HG02759 (cell line): ENCODE measurements at regions not wholly inside any gene's neighbourhood (a gene's known extent, or its start where the extent isn't known, plus 50 kb on each side); places are given as distances from the start of the nearest gene placed in this dataset.

Experiments
- ATAC-seq: cut with Tn5 transposase; IDR thresholded peaks from one replicate; pipeline ENCODE4 v1.9.1; 2021; ENCODE audit warnings: mild to moderate bottlenecking, moderate library complexity; ENCODE audit not compliant: unreplicated experiment

DNA sequence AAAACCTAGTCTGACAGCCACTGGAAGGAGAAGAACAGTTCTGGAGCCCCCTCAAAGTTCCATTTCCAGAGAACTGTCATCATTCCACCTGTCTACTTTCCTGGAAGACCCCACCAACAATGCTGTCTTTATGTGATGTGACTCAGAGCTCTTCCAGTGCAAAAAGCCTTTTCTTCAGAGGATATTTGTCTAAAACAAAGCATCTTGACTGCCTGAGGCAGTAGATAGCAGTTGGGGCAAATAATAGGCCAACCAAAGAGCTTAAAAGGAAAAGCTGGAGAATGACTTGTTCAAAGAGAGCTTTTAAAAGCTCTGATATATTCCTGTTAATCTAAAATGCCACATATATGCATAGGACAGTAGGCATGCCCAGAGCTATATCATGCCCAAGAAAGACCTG is 62.6 kb downstream of the MIS18A start:
- no peak for ATAC-seq

DNA sequence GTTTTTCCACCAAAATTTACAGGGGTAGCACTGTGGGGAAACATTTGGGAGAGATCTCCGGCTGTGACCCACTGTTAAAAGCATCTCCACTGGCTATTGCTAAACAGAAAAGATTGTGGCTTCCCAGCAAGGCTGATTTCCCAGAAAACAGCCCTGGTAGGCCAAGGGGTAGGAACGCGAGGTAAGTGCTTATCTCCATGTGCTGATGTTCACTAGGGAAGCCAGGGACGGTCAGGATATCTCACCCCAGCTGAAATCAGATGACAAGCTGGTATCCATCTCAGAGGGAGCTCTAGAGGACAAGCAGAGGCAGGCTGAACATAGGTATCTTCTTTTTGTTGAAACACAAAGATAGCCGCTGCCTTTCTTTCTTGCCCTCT is 63.6 kb downstream of the MIS18A start:
- ATAC-seq, result no peak

DNA sequence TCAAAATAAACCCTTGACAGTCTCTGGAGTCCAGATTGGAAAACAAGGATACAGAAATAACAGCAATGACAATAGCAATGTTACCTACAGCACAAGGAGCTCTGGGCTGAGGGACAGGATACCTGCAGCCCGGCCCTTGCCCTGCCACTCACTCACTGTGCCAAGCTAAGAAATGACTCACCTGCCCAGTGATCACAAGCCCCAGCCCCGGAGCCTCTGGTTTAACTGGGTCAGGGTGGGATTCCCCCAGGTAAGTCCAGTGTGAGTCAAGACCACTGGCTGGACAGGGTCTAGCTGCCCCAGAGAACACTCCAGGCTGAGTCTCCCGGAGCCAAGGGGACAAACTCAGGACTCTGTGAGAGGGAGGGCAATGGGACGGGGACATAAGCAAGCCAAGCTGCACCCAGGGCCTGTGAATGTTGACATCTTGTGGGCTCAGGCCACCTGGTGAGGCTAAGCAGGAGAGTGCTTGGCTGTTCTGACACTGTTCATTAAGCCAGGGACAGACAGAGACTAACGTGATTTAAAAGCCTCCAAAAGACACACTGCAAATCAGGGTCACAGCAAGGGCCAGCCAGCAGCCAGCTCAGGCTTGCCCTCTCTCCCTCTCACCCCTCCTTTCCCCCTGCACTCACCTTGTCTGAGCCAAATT is 64.1 kb downstream of the MIS18A start:
- ATAC-seq, result no peak

DNA sequence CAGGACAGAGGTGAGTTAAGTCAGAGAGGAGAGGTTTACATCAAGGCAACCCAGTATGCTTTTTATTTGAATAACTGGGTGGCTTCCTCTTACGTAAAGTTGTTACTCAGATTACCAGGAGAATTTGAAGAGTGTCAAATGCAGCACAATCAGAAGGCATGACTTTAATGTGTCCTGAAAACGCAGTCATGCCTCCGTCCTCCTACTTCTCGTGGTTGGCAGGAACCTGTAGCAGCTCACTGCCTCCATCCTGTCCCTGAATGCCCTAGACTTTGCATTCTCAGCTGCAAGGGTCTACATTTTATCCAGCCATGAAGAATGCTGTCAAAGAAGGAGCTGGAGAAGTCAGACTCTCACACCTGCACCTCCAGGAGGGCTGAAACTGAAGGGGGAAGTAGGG is 66.7 kb downstream of the MIS18A start:
- no peak for ATAC-seq

DNA sequence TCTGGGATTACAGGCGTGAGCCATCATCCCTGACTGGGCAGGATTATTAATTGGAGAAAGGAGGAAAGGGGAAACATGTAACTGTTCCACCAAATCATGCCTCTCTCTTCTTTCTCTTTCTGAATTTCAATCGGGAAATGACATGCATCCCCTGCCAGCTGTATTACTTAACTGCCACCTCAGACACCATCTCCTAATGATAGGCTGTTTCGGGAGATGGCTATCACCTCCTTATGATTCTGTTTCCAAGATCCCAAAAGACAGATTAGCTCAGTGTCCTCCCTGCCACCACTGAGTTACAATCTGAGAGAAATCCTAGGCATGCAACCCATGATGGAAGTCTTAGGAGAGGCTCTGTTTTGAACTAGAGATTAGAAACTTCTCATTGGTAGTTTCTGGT is 67.5 kb downstream of the MIS18A start:
- no peak for ATAC-seq

DNA sequence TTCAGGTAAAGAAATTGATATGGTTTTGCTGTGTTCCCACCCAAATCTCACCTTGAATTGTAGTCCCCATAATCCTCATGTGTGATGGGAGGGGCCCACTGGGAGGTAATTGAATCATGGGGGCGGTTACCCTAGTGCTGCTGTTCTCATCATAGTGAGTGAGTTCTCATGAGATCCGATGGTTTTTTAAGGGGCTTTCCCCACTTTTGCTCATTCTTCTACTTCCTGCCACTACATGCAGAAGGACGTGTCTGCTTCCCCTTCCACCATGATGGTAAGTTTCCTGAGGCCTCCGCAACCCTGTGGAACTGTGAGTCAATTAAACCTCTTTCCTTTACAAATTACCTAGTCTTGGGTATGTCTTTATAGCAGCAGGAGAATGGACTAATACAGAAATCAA is 69.3 kb downstream of the MIS18A start:
- no peak for ATAC-seq

DNA sequence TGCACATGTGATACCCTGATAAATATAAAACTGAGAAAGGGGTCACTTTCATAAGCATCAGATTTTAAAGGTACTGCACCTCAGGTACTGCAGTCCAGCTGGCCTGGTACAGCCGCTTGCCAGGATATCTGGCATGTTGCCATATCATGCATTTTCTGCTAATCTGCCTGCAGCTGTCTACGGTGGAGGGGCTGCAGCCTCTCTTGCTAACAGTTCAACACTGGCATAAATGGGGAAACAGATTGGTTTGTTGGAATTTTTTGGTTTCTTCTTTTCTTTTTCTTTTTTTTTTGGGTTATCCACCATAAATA is 71.5 kb downstream of the MIS18A start:
- ATAC-seq, result no peak

DNA sequence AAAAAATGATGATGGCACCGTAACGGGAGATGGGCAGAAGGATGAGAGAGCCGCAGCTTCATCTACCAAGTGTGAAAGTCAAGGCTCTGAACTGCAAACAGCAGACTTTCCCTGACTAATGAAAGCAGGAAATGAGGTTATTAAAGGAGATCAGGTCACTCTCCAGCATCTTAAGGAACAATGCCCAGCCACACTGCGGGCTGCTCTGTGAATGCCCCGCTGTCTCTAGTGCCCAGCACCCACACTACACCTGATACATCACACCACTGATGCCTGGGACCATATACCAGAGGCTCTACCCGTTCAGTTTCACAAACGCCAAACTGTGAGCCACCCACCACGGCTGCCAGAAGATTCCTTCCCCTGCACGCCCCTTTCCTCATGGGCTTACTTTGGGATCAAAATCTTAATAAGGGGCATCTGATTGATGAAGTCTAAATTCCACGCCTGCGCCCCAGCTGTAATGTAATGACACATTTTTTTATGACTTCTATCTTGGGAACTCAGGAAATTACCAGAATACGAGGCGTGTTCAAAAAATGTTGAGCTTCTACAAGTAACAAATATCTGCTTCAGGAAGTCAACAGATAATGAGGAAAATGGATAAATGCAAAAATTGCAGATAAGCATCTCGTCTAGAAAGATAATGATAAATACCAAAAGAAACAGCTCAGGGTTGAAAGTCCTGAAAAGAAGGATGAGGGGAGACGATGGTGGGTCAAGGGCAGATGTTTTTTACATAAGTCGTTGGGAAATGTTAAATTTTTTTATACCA is 72.0 kb downstream of the MIS18A start:
- no peak for ATAC-seq

DNA sequence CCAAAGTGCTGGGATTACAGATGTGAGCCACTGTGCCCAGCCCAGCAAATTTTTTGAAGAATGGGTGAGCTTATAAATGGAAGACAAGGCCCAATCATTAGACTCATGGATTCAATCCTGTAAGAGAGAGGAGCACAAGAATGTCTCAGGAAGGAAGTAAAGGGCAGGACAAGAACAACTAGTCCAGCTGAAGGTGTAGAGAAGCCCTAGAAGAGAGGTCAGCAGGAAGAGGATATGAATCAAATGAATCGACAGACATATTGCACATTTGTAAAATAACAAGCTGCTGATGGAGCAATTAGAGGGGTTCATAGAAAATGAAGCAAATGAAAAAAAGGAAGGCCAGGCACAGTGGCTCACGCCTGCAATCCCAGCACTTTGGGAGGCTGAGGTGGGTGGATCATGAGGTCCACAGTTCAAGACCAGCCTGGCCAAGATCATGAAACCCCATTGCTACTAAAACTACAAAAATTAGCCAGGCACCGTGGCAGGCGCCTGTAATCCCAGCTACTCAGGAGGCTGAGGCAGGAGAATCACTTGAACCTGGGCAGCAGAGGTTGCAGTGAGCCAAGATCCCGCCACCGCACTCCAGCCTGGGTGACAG is 74.9 kb downstream of the MIS18A start:
- no peak for ATAC-seq

DNA sequence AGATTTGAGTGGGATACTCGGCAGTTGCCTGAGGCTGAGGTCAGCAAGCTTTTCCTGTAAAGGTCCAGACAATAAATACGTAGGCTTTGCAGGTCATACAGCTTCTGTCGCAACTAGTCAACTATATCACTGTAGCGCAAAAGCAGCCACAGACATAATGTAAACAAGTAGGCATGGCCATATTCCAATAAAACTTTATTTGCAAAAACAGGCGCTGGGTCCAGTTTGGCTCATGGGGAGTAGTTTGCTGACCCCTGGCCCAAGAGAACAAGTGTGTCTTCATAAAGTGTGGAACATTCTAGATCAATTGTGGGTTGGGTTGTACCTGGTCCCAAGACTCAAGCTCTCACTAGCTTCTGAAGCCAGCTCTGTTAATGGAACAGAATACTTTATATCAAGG is 78.8 kb downstream of the MIS18A start:
- ATAC-seq, result no peak

DNA sequence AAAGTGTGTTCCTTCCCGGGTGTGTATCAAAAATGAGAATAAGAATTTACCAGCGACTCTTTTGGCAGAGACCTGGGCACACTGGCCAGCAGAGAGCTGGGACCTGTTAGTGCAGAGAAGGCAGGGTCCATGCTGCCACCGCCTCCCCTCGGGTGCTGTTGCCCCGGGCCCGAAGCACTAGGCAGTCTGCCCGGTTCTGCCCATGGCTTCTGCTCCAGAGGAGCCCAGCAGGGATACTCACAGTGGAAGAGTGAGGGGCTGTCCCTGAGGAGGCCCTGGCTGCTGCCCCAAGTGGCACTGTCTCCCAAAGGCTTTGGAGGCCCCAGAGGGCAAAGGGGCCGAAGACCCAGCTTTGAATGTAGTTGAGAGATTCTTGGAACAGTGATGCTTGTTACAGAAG is 80.5 kb downstream of the MIS18A start:
- ATAC-seq, result no peak

DNA sequence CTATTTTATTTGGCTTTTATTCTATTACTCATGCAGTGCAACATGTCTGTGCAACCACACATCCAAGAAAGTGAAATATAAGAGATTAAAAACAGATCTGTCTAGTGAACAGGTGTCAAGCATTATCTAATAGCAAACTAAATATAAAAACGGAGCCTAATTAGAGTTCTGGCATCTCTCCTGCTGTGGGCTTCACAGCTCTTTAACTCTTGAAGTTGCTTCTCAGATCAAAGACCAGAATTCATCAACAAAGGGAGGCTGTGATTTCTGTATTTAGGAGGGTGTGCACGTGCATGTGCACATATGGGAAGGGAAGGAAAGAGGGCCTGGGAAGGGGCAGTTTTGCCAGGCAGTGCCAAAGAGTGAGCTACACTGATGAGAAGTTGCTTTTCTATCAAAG is 81.0 kb downstream of the MIS18A start:
- ATAC-seq, result no peak

DNA sequence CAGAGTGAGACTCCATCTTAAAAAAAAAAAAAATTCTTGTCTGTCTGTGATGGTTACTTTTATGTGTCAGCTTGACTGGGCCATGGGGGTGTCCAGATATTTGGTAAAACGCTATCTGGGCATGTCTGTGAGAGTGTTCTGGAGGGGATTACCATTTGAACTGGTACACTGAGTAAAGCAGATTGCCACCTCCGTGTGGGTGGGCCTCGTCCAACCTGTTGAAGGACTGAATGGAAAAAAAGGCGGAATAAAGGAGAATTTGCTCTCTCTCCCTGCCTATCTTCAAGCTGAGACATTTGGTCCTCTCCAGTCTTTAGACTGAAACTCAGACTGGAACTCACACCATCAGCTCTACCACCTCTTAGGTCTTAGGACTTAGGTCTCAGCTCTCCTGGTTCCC is 82.8 kb downstream of the MIS18A start:
- ATAC-seq, result no peak

DNA sequence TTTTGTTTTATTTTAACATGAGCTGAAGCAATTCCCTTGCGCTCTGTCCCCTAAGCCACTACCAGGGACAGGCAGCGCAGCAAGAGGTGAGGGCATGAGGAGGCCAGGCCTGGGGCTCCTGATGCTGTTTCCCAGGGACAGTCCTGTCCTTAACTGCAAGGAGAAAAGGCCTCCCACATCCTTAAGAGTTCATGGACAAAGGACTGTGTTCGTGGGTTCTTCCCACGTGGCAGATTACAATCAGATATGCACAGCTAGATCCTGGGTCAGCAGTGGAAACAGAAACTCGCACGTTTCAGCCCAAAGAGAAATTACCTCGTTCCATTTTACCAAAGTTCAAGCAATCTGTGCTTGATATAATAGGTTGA is 85.8 kb downstream of the MIS18A start:
- ATAC-seq, result no peak

DNA sequence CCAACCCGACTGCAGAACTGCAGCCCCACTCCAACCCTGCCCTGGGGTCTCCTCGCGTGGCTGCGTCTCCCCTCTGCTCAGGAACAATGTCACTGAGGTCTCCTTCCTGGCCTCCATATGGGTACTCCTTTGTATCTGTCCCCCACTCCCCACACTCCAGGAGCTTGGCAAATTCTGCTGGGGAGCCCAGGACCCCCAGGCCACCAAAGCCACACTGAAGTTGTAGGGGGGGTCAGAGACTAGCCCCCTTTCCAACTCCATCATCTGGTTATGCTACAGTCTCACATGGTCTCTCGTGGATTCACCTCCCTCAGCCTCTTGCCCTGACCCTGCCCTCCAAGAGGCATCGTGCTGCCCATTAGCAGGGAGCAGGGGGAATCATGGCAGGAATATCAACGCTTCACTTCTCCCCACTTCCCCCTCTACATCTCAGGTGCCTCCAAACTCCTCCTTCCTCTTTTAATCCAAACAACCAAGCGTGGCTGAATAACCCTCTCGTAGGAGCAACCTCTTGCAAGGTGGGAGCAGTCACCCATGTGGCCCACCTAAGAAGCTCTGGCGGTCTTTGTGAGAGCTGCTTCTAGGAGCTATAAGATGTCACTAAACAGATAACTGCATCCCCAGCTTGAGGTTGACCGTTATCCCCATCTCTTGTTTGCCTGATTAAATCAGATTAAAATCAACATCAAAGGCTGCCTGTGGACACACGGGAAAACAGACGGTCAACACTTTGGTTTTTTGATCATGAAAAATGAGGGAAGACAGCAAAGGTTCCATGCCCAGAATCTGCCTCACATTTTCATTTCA is 86.4 kb downstream of the MIS18A start:
- no peak for ATAC-seq

DNA sequence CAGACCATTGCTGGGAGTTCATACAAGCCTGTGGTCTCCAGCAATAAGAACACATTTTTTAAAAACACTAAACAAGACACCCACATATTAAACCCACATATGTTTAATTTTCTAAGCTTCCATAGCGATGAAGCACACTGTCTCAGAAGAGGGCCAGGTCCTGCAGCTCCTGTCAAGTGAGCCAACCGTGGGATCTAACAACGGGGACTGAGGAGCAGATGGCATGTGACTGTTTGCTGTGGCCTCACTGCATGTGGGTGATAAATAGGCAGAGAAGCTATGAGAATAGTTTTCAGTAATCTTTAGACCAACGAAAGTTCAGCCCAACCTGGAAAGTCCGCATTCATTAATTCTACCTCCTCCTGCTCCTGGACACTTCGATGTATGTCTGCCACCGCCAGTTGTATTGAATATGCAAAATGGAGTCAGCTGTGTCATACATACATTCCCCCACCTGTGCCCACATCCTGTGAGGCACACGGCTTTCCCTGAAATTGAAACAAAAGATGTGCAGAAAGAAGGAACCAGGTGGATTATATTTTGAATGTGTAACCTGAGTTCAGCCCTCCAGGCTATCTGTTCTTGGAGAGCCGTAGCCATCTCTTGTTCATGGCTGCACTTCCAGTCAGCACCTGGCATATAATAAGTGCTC is 88.2 kb downstream of the MIS18A start:
- no peak for ATAC-seq

DNA sequence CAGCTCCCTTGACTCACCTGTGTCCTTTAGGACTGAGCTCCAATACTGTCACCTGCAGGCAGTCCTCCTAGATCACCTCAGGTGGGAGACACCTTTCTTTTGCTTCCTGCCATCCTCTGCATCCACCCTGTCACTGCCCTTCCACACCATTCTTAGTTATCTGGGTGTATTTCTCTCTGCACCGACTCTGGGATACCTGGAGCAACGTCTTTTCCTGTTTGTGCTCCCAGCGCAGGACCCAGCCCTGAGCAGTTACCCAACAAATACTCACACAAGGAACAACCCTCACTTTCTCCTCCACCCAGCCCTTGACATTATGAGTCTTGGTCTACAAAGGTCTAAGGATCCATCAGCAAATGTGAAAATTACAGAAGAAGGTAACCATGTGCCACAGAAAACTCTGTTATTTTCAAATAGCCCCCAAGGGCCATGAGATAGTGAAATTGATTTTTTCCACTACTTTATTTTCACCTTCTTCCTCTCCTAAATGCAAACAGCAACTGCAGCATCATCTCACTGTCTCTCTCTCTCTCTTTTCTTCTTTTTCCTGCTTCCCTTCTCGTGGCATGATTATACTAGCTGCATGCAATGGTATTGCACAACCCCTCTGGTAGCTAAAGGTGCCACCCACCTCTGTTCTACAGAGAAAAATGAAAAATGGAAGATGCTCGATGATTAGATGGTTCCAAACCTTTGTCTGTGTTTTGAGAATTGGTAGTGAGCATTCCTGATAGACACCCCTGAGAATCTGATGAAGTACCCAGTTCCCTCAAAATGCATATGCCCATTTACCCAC is 89.0 kb downstream of the MIS18A start:
- ATAC-seq, result no peak

DNA sequence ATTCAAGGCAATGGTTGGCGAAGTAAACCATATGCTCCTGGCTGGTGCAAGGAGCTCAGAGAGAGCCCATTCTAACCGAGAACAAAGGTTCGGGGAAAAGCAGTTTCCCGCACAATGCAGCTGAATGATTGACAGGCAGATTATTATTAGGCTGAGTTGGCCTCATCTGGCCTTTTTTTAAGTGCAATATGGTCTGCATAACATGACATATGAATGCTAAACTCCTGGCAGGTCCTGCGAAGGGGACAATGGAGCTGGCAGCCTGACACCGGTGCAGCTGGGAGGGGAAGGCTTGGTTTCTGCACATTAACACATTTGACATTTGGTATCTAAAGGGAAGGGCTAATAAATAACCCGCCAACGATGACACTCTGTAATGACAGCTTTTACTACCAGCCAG is 92.0 kb downstream of the MIS18A start:
- no peak for ATAC-seq

DNA sequence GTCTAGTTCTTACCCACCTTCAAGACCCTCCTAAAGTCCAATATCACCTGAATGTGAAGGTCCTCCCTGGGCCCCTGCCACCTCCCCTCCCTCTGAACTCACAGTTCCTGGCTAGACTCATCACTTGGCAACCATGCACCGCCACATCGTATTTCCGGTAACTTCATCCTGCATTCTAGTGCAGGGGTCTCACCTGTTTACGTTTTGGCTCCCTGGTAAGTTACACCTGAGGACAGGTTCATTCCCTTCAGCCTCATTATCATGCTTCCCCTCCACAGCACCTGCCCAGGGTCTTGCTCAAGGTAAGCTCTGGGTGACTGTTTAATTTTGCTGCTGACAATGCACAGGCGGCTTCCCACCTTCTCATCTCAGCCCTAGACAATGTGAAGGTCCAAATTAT is 93.1 kb downstream of the MIS18A start:
- no peak for ATAC-seq

DNA sequence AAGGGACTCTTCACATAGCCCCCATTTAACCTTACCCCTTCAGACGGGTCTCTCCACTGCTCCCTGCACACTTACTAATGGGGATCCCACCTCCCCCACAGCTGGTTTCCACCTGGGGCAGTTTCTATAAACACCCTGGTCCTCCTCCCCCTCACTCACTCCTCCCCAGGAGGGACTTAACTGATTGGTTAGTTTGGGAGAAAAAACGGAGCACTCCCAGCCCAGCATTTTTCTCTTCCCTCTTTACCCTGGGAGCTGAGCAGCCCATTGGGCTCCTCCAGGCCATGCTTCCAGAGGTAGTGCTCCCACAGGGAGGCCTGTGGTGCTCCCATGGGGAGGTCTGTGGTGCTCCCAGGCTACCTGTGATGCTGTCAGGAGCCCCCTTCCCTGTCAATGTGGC is 93.7 kb downstream of the MIS18A start:
- no peak for ATAC-seq

DNA sequence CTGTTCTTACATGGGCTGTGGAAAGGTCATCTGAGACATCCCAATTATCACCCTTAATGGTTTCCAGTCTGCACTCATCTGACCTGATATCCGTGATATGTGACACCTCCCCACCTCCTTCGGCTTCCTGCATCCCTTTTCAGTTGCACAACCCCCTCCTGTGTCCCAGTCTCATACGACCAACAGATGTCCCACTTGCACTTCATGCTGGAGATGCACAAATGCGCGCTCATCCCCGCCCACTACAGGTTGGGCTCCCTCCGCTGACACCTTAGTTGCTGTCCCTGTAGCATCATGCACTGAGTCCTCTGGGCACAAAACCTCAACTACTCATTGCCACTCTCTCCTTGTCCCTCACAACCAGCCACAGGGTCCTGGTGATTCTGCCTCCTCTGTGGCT is 94.4 kb downstream of the MIS18A start:
- ATAC-seq, result no peak
